OCI-LY7 (cell line): ENCODE measurements at regions not wholly inside any gene's neighbourhood (a gene's known extent, or its start where the extent isn't known, plus 50 kb on each side); places are given as distances from the start of the nearest gene placed in this dataset.

Source experiments
- BruUV-seq: library from RNA; stranded (reverse); fragments of 400-500 nt; replicated peaks from 2 replicates; lab custom pipeline; 2021; lab: Mats Ljungman, UMichigan
- CTCF ChIA-PET: fragments of 300-600 bp; sonication (Branson Sonifier 250); formaldehyde crosslinking; loops from one replicate; lab custom pipeline; 2022; ENCODE audit warnings: antibody characterized with exemption; ENCODE audit not compliant: unreplicated experiment; lab: Charles Lee
- POLR2A ChIA-PET: fragments of 300-600 bp; sonication (Branson Sonifier 250); formaldehyde crosslinking; loops from one replicate; lab custom pipeline; 2022; ENCODE audit warnings: antibody characterized with exemption; lab: Charles Lee
- DNase-seq: peaks from one replicate; pipeline ENCODE4 v3.0.0-alpha.2; 2015; ENCODE audit warnings: low spot score
- H2AFZ ChIP-seq: fragments of 200-600 bp; sonication (generic), shearing (Covaris generic); 2 replicates; pipeline ENCODE4 v1.6.1; 2014; ENCODE audit warnings: mild to moderate bottlenecking, antibody characterized with exemption, low read length, moderate library complexity
- H3K27ac ChIP-seq: fragments of 200-600 bp; sonication (generic); 2 replicates; pipeline ENCODE4 v1.5.1; 2014; ENCODE audit warnings: mixed run types, low read depth, mild to moderate bottlenecking, moderate library complexity, low read length, inconsistent platforms; ENCODE audit not compliant: poor library complexity, severe bottlenecking
- H3K36me3 ChIP-seq: fragments of 200-600 bp; sonication (generic); 2 replicates; pipeline ENCODE4 v1.6.1; 2014; ENCODE audit warnings: mild to moderate bottlenecking, antibody characterized with exemption, low read length, moderate library complexity, mixed read lengths; ENCODE audit not compliant: insufficient read depth
- H3K4me1 ChIP-seq: fragments of 200-600 bp; sonication (generic); 2 replicates; pipeline ENCODE4 v1.5.1; 2014; ENCODE audit warnings: mild to moderate bottlenecking, low read length; ENCODE audit not compliant: insufficient read depth, poor library complexity, severe bottlenecking
- H3K4me2 ChIP-seq: fragments of 200-600 bp; sonication (generic); 2 replicates; pipeline ENCODE4 v1.6.1; 2014; ENCODE audit warnings: mild to moderate bottlenecking, low read length
- H3K4me3 ChIP-seq: fragments of 200-600 bp; sonication (generic); 2 replicates; pipeline ENCODE4 v1.5.1; 2014; ENCODE audit warnings: mild to moderate bottlenecking, low read depth, low read length; ENCODE audit not compliant: poor library complexity, severe bottlenecking
- H3K79me2 ChIP-seq: fragments of 200-600 bp; sonication (generic); 2 replicates; pipeline ENCODE4 v1.6.1; 2016; ENCODE audit warnings: low read depth, mild to moderate bottlenecking, low read length, moderate library complexity, mixed read lengths; ENCODE audit not compliant: insufficient read depth
- H3K9me2 ChIP-seq: fragments of 200-600 bp; sonication (generic); 2 replicates; pipeline ENCODE4 v1.6.1; 2016; ENCODE audit warnings: mild to moderate bottlenecking, low read length, mixed read lengths; ENCODE audit not compliant: insufficient read depth
- H3K9me3 ChIP-seq: fragments of 200-600 bp; sonication (generic); 2 replicates; pipeline ENCODE4 v1.6.1; 2014; ENCODE audit warnings: mild to moderate bottlenecking, mixed run types, low read length, mixed read lengths
- H4K20me1 ChIP-seq: fragments of 200-600 bp; sonication (generic); 2 replicates; pipeline ENCODE4 v1.6.1; 2014; ENCODE audit warnings: mild to moderate bottlenecking, antibody characterized with exemption, low read length, moderate library complexity, mixed read lengths; ENCODE audit not compliant: insufficient read depth
- EZH2phosphoT487 ChIP-seq: fragments of 200-600 bp; sonication (generic); IDR thresholded peaks from 2 replicates; pipeline ENCODE4 v1.6.1; 2018; ENCODE audit warnings: low read depth, borderline replicate concordance, mild to moderate bottlenecking, mixed run types, antibody characterized with exemption, low read length, moderate library complexity, mixed read lengths
- intact Hi-C: fragments of 100-400 bp; cut with micrococcal nuclease; formaldehyde crosslinking; loops from one replicate; pipeline ENCODE4 v1.10.0; 2022; ENCODE audit not compliant: unreplicated experiment
- TF ChIP-seq, protein P1 (sequence below): fragments of 200-600 bp; sonication (generic); conservative IDR thresholded peaks from 2 replicates; pipeline ENCODE4 v1.5.1; 2014; ENCODE audit warnings: mild to moderate bottlenecking, antibody characterized with exemption, low read length, moderate library complexity, mixed read lengths

- intact Hi-C loops, result no loop called here
- H3K9me2 ChIP-seq, result no peaks in the 10 kb centered on the region
- no peaks in the 10 kb centered on the region for H3K4me1 ChIP-seq
- BruUV-seq, result no TSS peak
- no peaks in the 10 kb centered on the region for H3K79me2 ChIP-seq
- no peak for TF ChIP-seq EZH2phosphoT487
- TF ChIP-seq, protein P1, sequence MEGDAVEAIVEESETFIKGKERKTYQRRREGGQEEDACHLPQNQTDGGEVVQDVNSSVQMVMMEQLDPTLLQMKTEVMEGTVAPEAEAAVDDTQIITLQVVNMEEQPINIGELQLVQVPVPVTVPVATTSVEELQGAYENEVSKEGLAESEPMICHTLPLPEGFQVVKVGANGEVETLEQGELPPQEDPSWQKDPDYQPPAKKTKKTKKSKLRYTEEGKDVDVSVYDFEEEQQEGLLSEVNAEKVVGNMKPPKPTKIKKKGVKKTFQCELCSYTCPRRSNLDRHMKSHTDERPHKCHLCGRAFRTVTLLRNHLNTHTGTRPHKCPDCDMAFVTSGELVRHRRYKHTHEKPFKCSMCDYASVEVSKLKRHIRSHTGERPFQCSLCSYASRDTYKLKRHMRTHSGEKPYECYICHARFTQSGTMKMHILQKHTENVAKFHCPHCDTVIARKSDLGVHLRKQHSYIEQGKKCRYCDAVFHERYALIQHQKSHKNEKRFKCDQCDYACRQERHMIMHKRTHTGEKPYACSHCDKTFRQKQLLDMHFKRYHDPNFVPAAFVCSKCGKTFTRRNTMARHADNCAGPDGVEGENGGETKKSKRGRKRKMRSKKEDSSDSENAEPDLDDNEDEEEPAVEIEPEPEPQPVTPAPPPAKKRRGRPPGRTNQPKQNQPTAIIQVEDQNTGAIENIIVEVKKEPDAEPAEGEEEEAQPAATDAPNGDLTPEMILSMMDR, result no peak
- POLR2A ChIA-PET, result interaction anchor here (0.9 kb wide), 1 partner anchor 164 kb away, joined by 3 read pairs; no protein-coding TSS in a partner anchor
- DNase-seq, result no peak
- H4K20me1 ChIP-seq, result no peaks in the 10 kb centered on the region
- H2AFZ ChIP-seq, result no peak overlapping the region
- H3K4me2 ChIP-seq, result no peak overlapping the region
- CTCF ChIA-PET, result no interaction called here
- H3K4me3 ChIP-seq, result no peak overlapping the region
- no peaks in the 10 kb centered on the region for H3K9me3 ChIP-seq
- H3K36me3 ChIP-seq, result no peaks in the 10 kb centered on the region
- H3K27ac ChIP-seq, result no peak overlapping the region
These were observed 54.3 kb upstream of the NAV2 start for GRCh38 chr11:19658344-19658743.

- H3K4me3 ChIP-seq, result no peak overlapping the region
- no peak for DNase-seq
- TF ChIP-seq, protein P1, result no peak
- TF ChIP-seq EZH2phosphoT487, result no peak
- no peaks in the 10 kb centered on the region for H3K79me2 ChIP-seq
- H3K4me2 ChIP-seq, result no peak overlapping the region
- no peaks in the 10 kb centered on the region for H3K36me3 ChIP-seq
- H3K27ac ChIP-seq, result no peak overlapping the region
- no TSS peak for BruUV-seq
- H2AFZ ChIP-seq, result no peak overlapping the region
- H3K9me3 ChIP-seq, result no peaks in the 10 kb centered on the region
- CTCF ChIA-PET, result no interaction called here
- POLR2A ChIA-PET, result no interaction called here
- no peaks in the 10 kb centered on the region for H3K9me2 ChIP-seq
- no peaks in the 10 kb centered on the region for H4K20me1 ChIP-seq
- no peaks in the 10 kb centered on the region for H3K4me1 ChIP-seq
- intact Hi-C loops, result no loop called here
These were observed 56.5 kb upstream of the NAV2 start for GRCh38 chr11:19656140-19656541.

DNA sequence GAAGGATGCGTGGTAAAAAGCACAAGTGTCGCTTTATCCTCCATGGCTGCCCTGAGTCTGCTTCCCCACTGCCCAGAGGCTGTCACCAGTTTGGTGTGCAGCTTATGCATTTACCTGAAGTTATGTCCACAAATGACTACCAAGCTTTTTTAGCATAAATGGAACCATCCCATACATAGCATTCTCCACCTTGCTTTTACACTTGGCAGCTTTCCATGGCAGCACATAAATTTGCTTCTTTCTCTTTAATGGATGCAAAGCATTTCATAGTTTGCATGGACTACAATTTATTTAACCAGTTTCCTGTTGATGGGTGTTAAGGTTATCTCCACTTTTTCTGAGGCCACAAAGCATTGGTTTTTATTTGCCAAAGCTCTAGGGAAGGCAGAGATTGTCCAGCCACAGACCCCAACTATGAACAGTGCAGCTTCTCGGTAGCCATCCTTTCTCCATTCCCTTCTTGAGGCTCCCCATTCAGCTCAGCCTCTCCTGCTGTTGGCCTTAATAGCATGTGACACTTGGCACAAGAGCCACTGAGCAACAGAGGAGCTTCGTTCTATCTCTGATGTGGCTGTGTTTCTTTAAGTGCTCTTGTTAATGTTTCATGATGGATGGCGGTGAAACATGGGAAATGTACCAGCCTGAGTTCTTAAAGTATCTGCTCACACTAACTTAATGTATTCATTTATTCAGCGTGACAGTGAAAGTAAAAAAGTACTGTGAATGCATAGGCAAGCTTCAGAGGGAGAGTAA is 59.8 kb upstream of the NAV2 start:
- no peaks in the 10 kb centered on the region for H4K20me1 ChIP-seq
- H3K4me3 ChIP-seq, result no peak overlapping the region
- no peaks in the 10 kb centered on the region for H3K9me3 ChIP-seq
- TF ChIP-seq EZH2phosphoT487, result no peak
- TF ChIP-seq, protein P1, result no peak
- H3K9me2 ChIP-seq, result no peaks in the 10 kb centered on the region
- no peak for DNase-seq
- CTCF ChIA-PET, result no interaction called here
- H2AFZ ChIP-seq, result no peak overlapping the region
- no peaks in the 10 kb centered on the region for H3K79me2 ChIP-seq
- intact Hi-C loops, result no loop called here
- H3K4me2 ChIP-seq, result no peak overlapping the region
- no peaks in the 10 kb centered on the region for H3K4me1 ChIP-seq
- POLR2A ChIA-PET, result interaction anchor here (0.7 to 1.0 kb wide), 2 partner anchors 28 to 115 kb away, joined by 4 to 5 read pairs; no protein-coding TSS in a partner anchor
- BruUV-seq, result no TSS peak
- H3K27ac ChIP-seq, result no peak overlapping the region
- H3K36me3 ChIP-seq, result no peaks in the 10 kb centered on the region
